ENCODE measurements at regions not wholly inside any gene's neighbourhood (a gene's known extent, or its start where the extent isn't known, plus 50 kb on each side); places are given as distances from the start of the nearest gene placed in this dataset.
"Not testable (repeated sequence)": the region's sequence is repeated elsewhere in the genome, so short reads cannot be mapped to it uniquely, and the experiment has no call there.

DNA sequence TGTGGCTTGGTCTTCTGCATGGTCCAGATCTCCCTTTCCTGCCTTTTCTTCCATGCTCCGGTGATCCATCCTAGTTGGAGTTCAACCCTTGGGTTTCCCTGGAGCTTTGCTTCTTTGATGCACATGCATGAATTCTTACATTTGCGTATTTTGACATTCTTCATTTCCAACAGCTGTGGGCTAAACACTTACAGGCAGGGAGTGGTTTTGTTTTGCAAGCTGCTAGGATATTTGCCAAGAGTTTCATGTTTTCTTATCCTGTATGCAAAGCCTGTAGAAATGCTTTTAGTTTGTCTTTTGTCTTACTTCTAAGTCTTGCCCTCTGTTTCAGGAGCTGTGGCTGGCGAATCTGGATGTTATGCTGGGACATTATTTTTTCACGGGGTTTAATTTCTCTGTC lies 90.3 kb upstream of the PAXBP1 start:
- CTCF ChIA-PET = no interaction called here
- POLR2A ChIA-PET = no interaction called here
- DNase-seq (ENCODE audit: extremely low spot score) = no peak
- TF ChIP-seq SP1 (IDR thresholded peaks at IDR 0.05) = no peak
- no peak for TF ChIP-seq ARNT (IDR thresholded peaks at IDR 0.05)
- no peak for TF ChIP-seq CTBP1 (IDR thresholded peaks at IDR 0.05; ENCODE audit: borderline replicate concordance)
- no peak for TF ChIP-seq BHLHE40 (IDR thresholded peaks at IDR 0.05; ENCODE audit: borderline replicate concordance)
- TF ChIP-seq FOXA1 (IDR thresholded peaks at IDR 0.05) = no peak
- TF ChIP-seq FOXM1 (IDR thresholded peaks at IDR 0.05; ENCODE audit: borderline replicate concordance) = no peak
- no peak for TF ChIP-seq TARDBP (IDR thresholded peaks at IDR 0.05)
- TF ChIP-seq ELF4 (IDR thresholded peaks at IDR 0.05) = no peak
- TF ChIP-seq, protein P1, sequence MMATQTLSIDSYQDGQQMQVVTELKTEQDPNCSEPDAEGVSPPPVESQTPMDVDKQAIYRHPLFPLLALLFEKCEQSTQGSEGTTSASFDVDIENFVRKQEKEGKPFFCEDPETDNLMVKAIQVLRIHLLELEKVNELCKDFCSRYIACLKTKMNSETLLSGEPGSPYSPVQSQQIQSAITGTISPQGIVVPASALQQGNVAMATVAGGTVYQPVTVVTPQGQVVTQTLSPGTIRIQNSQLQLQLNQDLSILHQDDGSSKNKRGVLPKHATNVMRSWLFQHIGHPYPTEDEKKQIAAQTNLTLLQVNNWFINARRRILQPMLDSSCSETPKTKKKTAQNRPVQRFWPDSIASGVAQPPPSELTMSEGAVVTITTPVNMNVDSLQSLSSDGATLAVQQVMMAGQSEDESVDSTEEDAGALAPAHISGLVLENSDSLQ (IDR thresholded peaks at IDR 0.05) = no peak
- TF ChIP-seq L3MBTL2 (conservative IDR thresholded peaks at IDR 0.05) = no peak
- TF ChIP-seq ZNF384 (IDR thresholded peaks at IDR 0.05) = no peak
- TF ChIP-seq HDGF (IDR thresholded peaks at IDR 0.05; ENCODE audit: borderline replicate concordance) = no peak
- TF ChIP-seq LEF1 (IDR thresholded peaks at IDR 0.05; ENCODE audit: borderline replicate concordance) = no peak
- TF ChIP-seq FOXK2 (IDR thresholded peaks at IDR 0.05) = no peak

- TF ChIP-seq SP1 (IDR thresholded peaks at IDR 0.05) (no peak), HDGF (IDR thresholded peaks at IDR 0.05; ENCODE audit: borderline replicate concordance) (no peak), FOXM1 (IDR thresholded peaks at IDR 0.05; ENCODE audit: borderline replicate concordance) (no peak), ARNT (IDR thresholded peaks at IDR 0.05) (no peak), LEF1 (IDR thresholded peaks at IDR 0.05; ENCODE audit: borderline replicate concordance) (no peak), TARDBP (IDR thresholded peaks at IDR 0.05) (no peak), ELF4 (IDR thresholded peaks at IDR 0.05) (no peak), FOXK2 (IDR thresholded peaks at IDR 0.05) (no peak), SUZ12 (IDR thresholded peaks at IDR 0.05) (no peak)
- CTCF ChIA-PET = no interaction called here
- POLR2A ChIA-PET = interaction anchor here (0.6 kb wide), 1 partner anchor 49 kb away, joined by 3 read pairs; no protein-coding TSS in a partner anchor
- no peak for DNase-seq (ENCODE audit: extremely low spot score)
Measured at GRCh38 chr21:32867597-32867996, 96.0 kb upstream of the PAXBP1 start.

DNA sequence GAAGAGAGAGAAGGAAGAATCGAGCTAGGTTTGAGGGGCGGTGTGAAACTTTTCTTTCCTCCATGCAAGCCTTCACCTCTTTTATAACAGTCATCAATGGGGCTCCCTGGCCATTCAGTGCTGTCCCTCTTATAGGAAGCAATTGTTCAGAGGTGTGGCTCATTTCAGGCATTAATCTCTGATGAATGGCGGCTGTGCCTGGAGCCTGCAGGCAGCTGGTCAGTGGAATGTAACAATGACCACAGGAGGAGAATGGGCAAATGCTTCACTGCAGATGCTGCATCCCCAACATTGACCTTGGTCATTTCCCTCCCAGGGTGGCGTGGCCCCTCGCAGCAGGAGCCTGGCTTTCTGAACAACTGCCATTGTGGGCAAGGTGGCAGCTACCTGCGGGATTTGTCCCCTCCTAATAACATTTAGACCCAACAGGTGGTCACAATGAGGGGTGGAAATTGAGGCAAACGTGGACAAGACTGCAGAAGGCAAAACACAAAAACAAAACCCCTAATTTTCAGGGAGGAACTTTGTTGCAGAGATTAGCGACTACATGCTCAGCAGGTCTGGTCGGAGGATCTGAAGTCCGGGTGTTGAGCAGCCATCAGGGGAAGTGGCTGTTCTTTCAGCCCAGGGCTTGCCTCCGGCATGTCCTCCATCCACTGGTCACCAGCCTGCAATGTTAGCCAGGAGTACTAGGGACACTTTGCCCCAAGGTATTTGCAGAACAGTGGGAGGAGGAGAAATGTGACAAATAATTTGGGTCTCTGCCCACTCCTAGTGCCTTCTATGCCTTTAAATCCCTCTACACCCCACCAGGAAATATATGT lies 97.3 kb upstream of the PAXBP1 start:
- TF ChIP-seq BHLHE40 (IDR thresholded peaks at IDR 0.05; ENCODE audit: borderline replicate concordance) (no peak), TARDBP (IDR thresholded peaks at IDR 0.05) (no peak), NFRKB (IDR thresholded peaks at IDR 0.05) (no peak), SUZ12 (IDR thresholded peaks at IDR 0.05) (no peak), FOXA1 (IDR thresholded peaks at IDR 0.05) (no peak), ZNF384 (IDR thresholded peaks at IDR 0.05) (no peak), ARNT (IDR thresholded peaks at IDR 0.05) (no peak), FOXM1 (IDR thresholded peaks at IDR 0.05; ENCODE audit: borderline replicate concordance) (no peak), ELF4 (IDR thresholded peaks at IDR 0.05) (no peak), FOXK2 (IDR thresholded peaks at IDR 0.05) (no peak), SP1 (IDR thresholded peaks at IDR 0.05) (no peak), LEF1 (IDR thresholded peaks at IDR 0.05; ENCODE audit: borderline replicate concordance) (no peak), HDGF (IDR thresholded peaks at IDR 0.05; ENCODE audit: borderline replicate concordance) (no peak), CTBP1 (IDR thresholded peaks at IDR 0.05; ENCODE audit: borderline replicate concordance) (no peak), L3MBTL2 (conservative IDR thresholded peaks at IDR 0.05) (no peak)
- TF ChIP-seq, protein P1 (IDR thresholded peaks at IDR 0.05) = no peak
- POLR2A ChIA-PET = no interaction called here
- CTCF ChIA-PET = no interaction called here
- DNase-seq (ENCODE audit: extremely low spot score) = no peak

- CTCF ChIA-PET = no interaction called here
- TF ChIP-seq NFRKB (IDR thresholded peaks at IDR 0.05) = no peak
- TF ChIP-seq FOXA1 (IDR thresholded peaks at IDR 0.05) = no peak
- no peak for TF ChIP-seq FOXM1 (IDR thresholded peaks at IDR 0.05; ENCODE audit: borderline replicate concordance)
- TF ChIP-seq TARDBP (IDR thresholded peaks at IDR 0.05) = no peak
- TF ChIP-seq SP1 (IDR thresholded peaks at IDR 0.05) = no peak
- no peak for TF ChIP-seq L3MBTL2 (conservative IDR thresholded peaks at IDR 0.05)
- no peak for TF ChIP-seq ARNT (IDR thresholded peaks at IDR 0.05)
- TF ChIP-seq BHLHE40 (IDR thresholded peaks at IDR 0.05; ENCODE audit: borderline replicate concordance) = no peak
- TF ChIP-seq SUZ12 (IDR thresholded peaks at IDR 0.05) = no peak
- TF ChIP-seq CTBP1 (IDR thresholded peaks at IDR 0.05; ENCODE audit: borderline replicate concordance) = no peak
Measured at GRCh38 chr21:32869459-32869858, 97.9 kb upstream of the PAXBP1 start.

GRCh38 chr21:32876426-32876825 lies 104.9 kb upstream of the PAXBP1 start:
- no peak for DNase-seq (ENCODE audit: extremely low spot score)
- ChIA-PET CTCF (no interaction called here), POLR2A (no interaction called here)
- TF ChIP-seq NFRKB (IDR thresholded peaks at IDR 0.05) (no peak), ZNF384 (IDR thresholded peaks at IDR 0.05) (no peak), FOXA1 (IDR thresholded peaks at IDR 0.05) (no peak), L3MBTL2 (conservative IDR thresholded peaks at IDR 0.05) (no peak), TARDBP (IDR thresholded peaks at IDR 0.05) (no peak), ARNT (IDR thresholded peaks at IDR 0.05) (no peak), SUZ12 (IDR thresholded peaks at IDR 0.05) (no peak), ELF4 (IDR thresholded peaks at IDR 0.05) (no peak), FOXK2 (IDR thresholded peaks at IDR 0.05) (no peak), SP1 (IDR thresholded peaks at IDR 0.05) (no peak)

More at GRCh38 chr21:32869459-32869858, 97.9 kb upstream of the PAXBP1 start:
- DNase-seq (ENCODE audit: extremely low spot score) = no peak
- POLR2A ChIA-PET = no interaction called here

DNA sequence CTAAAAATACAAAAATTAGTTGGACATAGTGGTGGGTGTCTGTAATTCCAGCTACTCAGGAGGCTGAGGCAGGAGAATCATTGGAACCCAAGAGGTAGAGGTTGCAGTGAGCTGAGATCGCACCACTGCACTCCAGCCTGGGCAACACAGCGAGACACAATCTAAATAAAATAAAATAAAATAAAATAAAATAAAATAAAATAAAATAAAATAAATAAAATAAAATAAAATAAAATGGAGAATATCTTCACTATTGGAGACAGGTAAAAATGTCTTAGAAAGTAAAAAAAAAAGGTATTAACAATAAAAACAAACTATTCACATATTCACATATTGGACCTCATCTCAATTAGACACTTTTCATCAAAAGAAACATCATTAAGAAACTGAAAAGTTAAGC lies 106.3 kb upstream of the PAXBP1 start:
- POLR2A ChIA-PET; CTCF ChIA-PET; DNase-seq (ENCODE audit: extremely low spot score): not testable (repeated sequence)

GRCh38 chr21:32878661-32879060 lies 107.1 kb upstream of the PAXBP1 start:
- no peak for DNase-seq (ENCODE audit: extremely low spot score)
- no peak for TF ChIP-seq FOXA1 (IDR thresholded peaks at IDR 0.05)
- no peak for TF ChIP-seq ZNF384 (IDR thresholded peaks at IDR 0.05)
- no peak for TF ChIP-seq SP1 (IDR thresholded peaks at IDR 0.05)
- POLR2A ChIA-PET = no interaction called here
- CTCF ChIA-PET = no interaction called here
